Activated naive CD4-positive, alpha-beta T cell treated with anti-CD3 and anti-CD28 coated beads for 36 hours (primary cell): ENCODE measurements at regions not wholly inside any gene's neighbourhood (a gene's known extent, or its start where the extent isn't known, plus 50 kb on each side); places are given as distances from the start of the nearest gene placed in this dataset.
"Not testable (repeated sequence)": the region's sequence is repeated elsewhere in the genome, so short reads cannot be mapped to it uniquely, and the experiment has no call there.

Experiments used
- CTCF ChIA-PET: fragments of 350-600 bp; sonication (Branson Sonifier 250); formaldehyde crosslinking; loops from one replicate; lab custom pipeline; 2021; ENCODE audit warnings: antibody characterized with exemption; lab: Charles Lee
- DNase-seq: peaks from one replicate; pipeline ENCODE4 v3.0.0-alpha.2; 2020
- H3K27ac Mint-ChIP-seq: one replicate; pipeline ENCODE4 v1.8.0; 2021; ENCODE audit warnings: mild to moderate bottlenecking, mixed read lengths
- H3K27me3 Mint-ChIP-seq: one replicate; pipeline ENCODE4 v1.8.0; 2021; ENCODE audit warnings: low read depth, mixed read lengths
- H3K36me3 Mint-ChIP-seq: one replicate; pipeline ENCODE4 v1.8.0; 2021; ENCODE audit warnings: low read depth, mixed read lengths
- H3K4me1 Mint-ChIP-seq: one replicate; pipeline ENCODE4 v1.8.0; 2021; ENCODE audit warnings: low read depth, mixed read lengths
- H3K4me3 Mint-ChIP-seq: one replicate; pipeline ENCODE4 v1.8.0; 2021; ENCODE audit warnings: mild to moderate bottlenecking, moderate library complexity, mixed read lengths
- H3K9me3 Mint-ChIP-seq: one replicate; pipeline ENCODE4 v1.8.0; 2021; ENCODE audit warnings: mixed read lengths
- intact Hi-C: fragments of 100-400 bp; cut with micrococcal nuclease; formaldehyde crosslinking; loops from one replicate; pipeline ENCODE4 v1.15.1; 2023

DNA sequence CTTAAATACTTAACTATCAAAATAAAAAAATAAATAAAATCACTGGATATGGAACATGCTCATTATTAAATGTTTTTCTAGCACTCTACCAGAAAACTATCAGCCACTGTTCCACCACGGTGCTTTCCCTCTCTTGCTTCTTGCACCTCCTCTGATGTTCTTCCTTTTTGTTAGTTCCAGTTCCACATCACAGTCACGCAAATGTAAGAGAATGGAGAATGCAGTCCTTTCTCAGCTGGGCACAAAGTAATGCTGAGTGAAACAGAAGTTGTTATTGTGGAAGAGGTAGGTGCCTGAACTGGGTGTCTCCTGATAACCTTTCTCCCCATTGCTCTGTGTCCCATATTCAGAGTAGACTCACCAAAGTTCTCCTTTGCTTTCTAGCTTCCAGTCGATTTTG, 1116.9 kb upstream of the TMEM132C start:
- H3K4me1 Mint-ChIP-seq: peaks cover 5% of the 10 kb centered on the region
- no peak for DNase-seq
- H3K27me3 Mint-ChIP-seq: no peaks in the 10 kb centered on the region
- no peaks in the 10 kb centered on the region for H3K36me3 Mint-ChIP-seq
- H3K4me3 Mint-ChIP-seq: no peak overlapping the region
- H3K27ac Mint-ChIP-seq: no peak overlapping the region
- CTCF ChIA-PET: interaction anchor here (1.0 kb wide), 1 partner anchor 133 kb away, joined by 4 read pairs; no protein-coding TSS in a partner anchor
- no peaks in the 10 kb centered on the region for H3K9me3 Mint-ChIP-seq
- intact Hi-C loops: no loop called here

GRCh38 chr12:127150479-127150878, 1116.5 kb upstream of the TMEM132C start:
- CTCF ChIA-PET: interaction anchor here (1.0 kb wide), 1 partner anchor 133 kb away, joined by 4 read pairs; no protein-coding TSS in a partner anchor
- Mint-ChIP-seq H3K4me1 (peaks cover 5% of the 10 kb centered on the region), H3K9me3 (no peaks in the 10 kb centered on the region), H3K27me3 (no peaks in the 10 kb centered on the region), H3K36me3 (no peaks in the 10 kb centered on the region), H3K27ac (no peak overlapping the region), H3K4me3 (no peak overlapping the region)
- intact Hi-C loops: no loop called here
- no peak for DNase-seq

DNA sequence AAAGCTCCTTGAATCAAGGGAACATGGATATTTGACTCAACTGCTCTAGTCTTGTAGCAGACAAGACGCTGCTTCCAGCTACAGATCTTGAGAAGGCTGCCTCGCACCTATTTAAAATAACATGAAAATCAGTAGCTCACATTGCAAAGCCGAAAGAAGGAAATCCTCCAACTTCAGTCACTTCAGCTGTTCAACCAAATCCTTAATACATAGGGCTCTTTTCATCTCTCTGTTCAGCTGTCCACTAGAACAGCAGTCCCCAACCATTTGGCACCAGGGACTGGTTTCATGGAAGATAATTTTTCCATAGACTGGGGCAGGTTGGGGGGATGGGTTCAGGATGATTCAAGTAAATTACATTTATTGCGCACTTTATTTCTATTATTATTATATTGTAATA, 1116.0 kb upstream of the TMEM132C start:
- H3K27ac Mint-ChIP-seq: no peak overlapping the region
- no peaks in the 10 kb centered on the region for H3K9me3 Mint-ChIP-seq
- H3K27me3 Mint-ChIP-seq: no peaks in the 10 kb centered on the region
- H3K4me1 Mint-ChIP-seq: peaks cover 5% of the 10 kb centered on the region
- no peaks in the 10 kb centered on the region for H3K36me3 Mint-ChIP-seq
- CTCF ChIA-PET: interaction anchor here (1.0 kb wide), 1 partner anchor 132 kb away, joined by 4 read pairs; no protein-coding TSS in a partner anchor
- DNase-seq: no peak
- H3K4me3 Mint-ChIP-seq: no peak overlapping the region
- intact Hi-C loops: no loop called here

- intact Hi-C loops: no loop called here
- no peaks in the 10 kb centered on the region for H3K36me3 Mint-ChIP-seq
- no peaks in the 10 kb centered on the region for H3K27me3 Mint-ChIP-seq
- H3K4me3 Mint-ChIP-seq: no peak overlapping the region
- CTCF ChIA-PET: no interaction called here
- H3K9me3 Mint-ChIP-seq: no peaks in the 10 kb centered on the region
- H3K4me1 Mint-ChIP-seq: no peaks in the 10 kb centered on the region
- no peak for DNase-seq
- H3K27ac Mint-ChIP-seq: no peak overlapping the region
Observed at GRCh38 chr12:127153996-127154395, 1113.0 kb upstream of the TMEM132C start.

DNA sequence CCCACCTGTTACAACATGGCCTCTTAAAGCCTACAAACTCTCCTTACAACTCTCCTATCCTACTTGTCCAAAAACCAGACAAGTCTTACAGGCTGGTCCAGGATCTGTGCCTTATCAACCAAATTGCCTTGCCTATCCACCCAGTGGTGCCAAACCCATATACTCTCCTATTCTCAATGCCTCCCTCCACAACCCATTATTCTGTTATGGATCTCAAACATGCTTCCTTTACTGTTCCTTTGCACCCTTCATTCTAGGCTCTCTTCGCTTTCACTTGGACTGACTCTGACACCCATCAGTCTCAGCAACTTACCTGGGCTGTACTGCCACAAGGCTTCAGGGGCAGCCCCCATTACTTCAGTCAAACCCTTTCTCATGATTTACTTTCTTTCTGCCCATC, 1112.1 kb upstream of the TMEM132C start:
- H3K27me3 Mint-ChIP-seq, CTCF ChIA-PET, H3K27ac Mint-ChIP-seq, H3K4me3 Mint-ChIP-seq, H3K4me1 Mint-ChIP-seq, intact Hi-C loops, H3K36me3 Mint-ChIP-seq, DNase-seq, H3K9me3 Mint-ChIP-seq: not testable (repeated sequence)

DNA sequence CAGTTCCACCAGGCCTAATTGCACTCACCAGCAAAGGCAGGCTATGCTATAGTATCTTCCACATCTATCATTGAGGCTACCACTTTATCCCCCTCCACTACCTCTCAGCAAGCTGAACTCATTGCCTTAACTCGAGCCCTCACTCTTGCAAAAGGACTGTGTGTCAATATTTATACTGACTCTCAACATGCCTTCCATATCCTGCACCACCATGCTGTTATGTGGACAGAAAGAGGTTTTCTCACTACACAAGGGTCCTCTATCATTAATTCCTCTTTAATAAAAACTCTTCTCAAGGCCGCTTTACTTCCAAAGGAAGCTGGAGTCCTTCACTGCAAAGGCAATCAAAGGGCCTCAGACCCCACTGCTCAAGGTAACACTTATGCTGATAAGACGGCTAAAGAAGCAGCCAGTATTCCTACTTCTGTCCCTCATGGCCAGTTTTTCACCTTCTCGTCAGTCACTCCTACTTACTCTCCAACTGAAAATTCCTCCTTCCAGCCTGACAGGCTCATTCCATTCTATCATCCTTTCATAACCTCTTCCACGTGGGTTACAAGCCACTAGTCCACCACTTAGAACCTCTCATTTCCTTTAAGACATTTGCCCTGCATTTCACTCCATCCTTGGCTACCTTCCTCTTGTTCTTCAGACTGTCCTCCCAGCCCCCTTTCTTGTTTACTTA, 1110.9 kb upstream of the TMEM132C start:
- H3K27ac Mint-ChIP-seq, intact Hi-C loops, CTCF ChIA-PET, H3K4me1 Mint-ChIP-seq, H3K36me3 Mint-ChIP-seq, H3K27me3 Mint-ChIP-seq, DNase-seq, H3K4me3 Mint-ChIP-seq, H3K9me3 Mint-ChIP-seq: not testable (repeated sequence)

GRCh38 chr12:127157501-127158366, 1109.2 kb upstream of the TMEM132C start:
- H3K4me1 Mint-ChIP-seq, H3K27ac Mint-ChIP-seq, DNase-seq, H3K4me3 Mint-ChIP-seq, H3K9me3 Mint-ChIP-seq, H3K36me3 Mint-ChIP-seq, H3K27me3 Mint-ChIP-seq, intact Hi-C loops, CTCF ChIA-PET: not testable (repeated sequence)

- CTCF ChIA-PET: no interaction called here
- H3K27me3 Mint-ChIP-seq: no peaks in the 10 kb centered on the region
- H3K9me3 Mint-ChIP-seq: no peaks in the 10 kb centered on the region
- peaks cover 9% of the 10 kb centered on the region for H3K4me1 Mint-ChIP-seq
- no peak for DNase-seq
- H3K4me3 Mint-ChIP-seq: no peak overlapping the region
- intact Hi-C loops: no loop called here
- H3K27ac Mint-ChIP-seq: no peak overlapping the region
- H3K36me3 Mint-ChIP-seq: no peaks in the 10 kb centered on the region
Observed at GRCh38 chr12:127158385-127159061, 1108.4 kb upstream of the TMEM132C start.

DNA sequence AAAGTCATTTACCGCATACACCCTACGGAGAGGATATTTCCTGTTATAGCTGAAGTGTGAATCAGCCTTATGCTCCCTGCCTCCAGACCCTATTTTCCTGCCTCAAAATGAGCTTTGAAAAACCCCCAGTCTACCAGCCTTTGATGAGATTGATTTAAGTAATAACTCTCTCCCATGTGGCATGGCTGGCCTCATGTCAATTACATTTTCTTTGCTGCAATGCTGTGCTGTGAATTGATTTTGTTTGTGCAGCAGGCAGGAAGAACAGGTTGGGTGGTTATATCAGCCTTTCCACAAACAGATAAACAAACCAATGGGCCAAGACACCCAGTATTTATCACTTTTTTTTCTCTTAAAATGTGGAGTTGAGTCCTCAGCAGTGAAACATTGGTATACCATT, 1105.5 kb upstream of the TMEM132C start:
- Mint-ChIP-seq H3K9me3 (no peaks in the 10 kb centered on the region), H3K27ac (no peak overlapping the region), H3K4me1 (peaks cover 20% of the 10 kb centered on the region), H3K27me3 (no peaks in the 10 kb centered on the region), H3K4me3 (no peak overlapping the region), H3K36me3 (no peaks in the 10 kb centered on the region)
- DNase-seq: no peak
- CTCF ChIA-PET: interaction anchor here (1.8 kb wide), 1 partner anchor 53 kb away, joined by 9 read pairs; no protein-coding TSS in a partner anchor
- intact Hi-C loops: loop anchor here (10.0 kb wide), 1 partner anchor 393 kb away; no protein-coding TSS in a partner anchor

DNA sequence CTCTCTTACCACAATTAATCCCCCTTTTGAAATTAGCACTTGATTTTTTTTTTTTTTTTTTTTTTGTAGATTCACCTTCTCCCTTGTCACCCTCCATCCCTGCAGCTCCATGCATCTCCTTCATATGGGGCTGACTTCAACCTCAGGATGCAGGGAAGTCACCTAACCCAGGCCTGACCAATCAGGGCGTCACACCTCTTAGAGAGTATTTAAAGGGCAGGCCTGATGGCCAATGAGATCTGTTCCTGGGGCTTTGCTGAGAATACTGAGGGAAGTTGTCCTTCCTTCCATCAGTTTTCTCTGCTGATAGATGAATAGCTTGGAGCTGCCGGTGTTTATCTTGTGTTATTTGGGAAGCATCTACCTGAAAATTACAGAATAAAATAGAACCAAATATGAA, 1104.7 kb upstream of the TMEM132C start:
- H3K9me3 Mint-ChIP-seq: no peaks in the 10 kb centered on the region
- no peaks in the 10 kb centered on the region for H3K36me3 Mint-ChIP-seq
- CTCF ChIA-PET: interaction anchor here (1.0 to 1.8 kb wide), 2 partner anchors 29 to 53 kb away, joined by 3 to 9 read pairs; no protein-coding TSS in a partner anchor
- peaks cover 22% of the 10 kb centered on the region for H3K4me1 Mint-ChIP-seq
- no peak for DNase-seq
- intact Hi-C loops: loop anchor here (2.0 to 10.0 kb wide), 2 partner anchors 38 to 392 kb away; no protein-coding TSS in a partner anchor
- H3K4me3 Mint-ChIP-seq: no peak overlapping the region
- no peak overlapping the region for H3K27ac Mint-ChIP-seq
- no peaks in the 10 kb centered on the region for H3K27me3 Mint-ChIP-seq

DNA sequence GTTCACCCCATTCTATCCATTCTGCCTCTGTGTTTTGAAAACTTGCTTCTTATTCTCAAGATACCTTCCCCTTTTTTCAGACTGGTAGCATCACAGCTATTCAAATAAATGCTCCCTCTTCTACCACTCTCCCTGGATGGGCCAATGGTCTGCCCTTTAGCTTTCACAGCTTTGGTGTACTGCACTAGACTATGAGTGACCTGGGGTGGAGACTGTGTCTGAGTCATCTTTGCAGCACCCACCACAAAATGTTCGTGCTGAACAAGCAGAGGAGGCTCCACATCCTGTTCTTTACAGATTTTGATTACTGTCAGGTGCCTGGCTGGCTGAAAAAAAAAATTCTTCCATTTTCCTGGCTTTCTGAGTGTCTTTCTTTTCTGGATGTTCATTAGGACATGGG, 1104.1 kb upstream of the TMEM132C start:
- no peaks in the 10 kb centered on the region for H3K36me3 Mint-ChIP-seq
- H3K4me3 Mint-ChIP-seq: no peak overlapping the region
- intact Hi-C loops: loop anchor here (1.0 to 10.0 kb wide), 4 partner anchors 17 to 392 kb away; no protein-coding TSS in a partner anchor
- H3K4me1 Mint-ChIP-seq: peaks cover 22% of the 10 kb centered on the region
- H3K27ac Mint-ChIP-seq: peak overlapping the region; percentile 38
- CTCF ChIA-PET: interaction anchor here (1.0 to 1.8 kb wide), 2 partner anchors 28 to 54 kb away, joined by 3 to 9 read pairs; no protein-coding TSS in a partner anchor
- peak; percentile 70 for DNase-seq
- no peaks in the 10 kb centered on the region for H3K27me3 Mint-ChIP-seq
- H3K9me3 Mint-ChIP-seq: no peaks in the 10 kb centered on the region
